Sigmoid colon (tissue), 6 donors: ENCODE measurements at regions not wholly inside any gene's neighbourhood (a gene's known extent, or its start where the extent isn't known, plus 50 kb on each side); places are given as distances from the start of the nearest gene placed in this dataset.

Source experiments
- DNase-seq: peaks from one replicate; pipeline ENCODE4 v3.0.0-alpha.2; 2019
- H3K27ac ChIP-seq, 4 donors: fragments of 200-600 bp; sonication (generic); one replicate each; pipeline ENCODE4 v1.5.1; 2016 to 2019; ENCODE audit warnings: mild to moderate bottlenecking in 1 of 4
- H3K27me3 ChIP-seq, 3 donors: fragments of 200-600 bp; sonication (generic); one replicate each; pipeline ENCODE4 v1.5.1; 2019; ENCODE audit warnings: mild to moderate bottlenecking in 1 of 3
- H3K36me3 ChIP-seq, 4 donors: fragments of 200-600 bp; sonication (generic); one replicate each; pipeline ENCODE4 v1.5.1; 2016 to 2019
- H3K4me1 ChIP-seq, 4 donors: fragments of 200-600 bp; sonication (generic); one replicate each; pipeline ENCODE4 v1.5.1; 2017 to 2019
- H3K4me3 ChIP-seq, 4 donors: fragments of 200-600 bp; sonication (generic); one replicate each; pipeline ENCODE4 v1.5.1; 2017 to 2019; ENCODE audit warnings: mild to moderate bottlenecking in 2 of 4, moderate library complexity in 1 of 4
- H3K9me3 ChIP-seq, 4 donors: fragments of 200-600 bp in 3 of 4; sonication (generic) in 3 of 4; one replicate each; pipeline versions ENCODE4 v1.5.1 to v1.6.1; 2013 to 2019
- EP300 ChIP-seq, 4 donors: sonication (generic); formaldehyde crosslinking; IDR thresholded peaks; one replicate each; pipeline ENCODE4 v1.6.1; 2017; ENCODE audit warnings: antibody characterized with exemption in 4 of 4
- POLR2A ChIP-seq, 2 donors: fragments of 450-650 bp; IDR thresholded peaks; one replicate each; pipeline ENCODE4 v1.6.1; 2016; ENCODE audit warnings: antibody characterized with exemption in 2 of 2, mild to moderate bottlenecking in 2 of 2, moderate library complexity in 2 of 2
- POLR2AphosphoS5 ChIP-seq, 4 donors: sonication (generic); formaldehyde crosslinking; IDR thresholded peaks; one replicate each; pipeline ENCODE4 v1.6.1; 2017; ENCODE audit warnings: antibody characterized with exemption in 4 of 4
- WGBS, 2 donors: extraction: QIAGEN DNeasy Blood & Tissue Kit; methylation state at CpG; one replicate each; pipeline ENCODE4 v1.1.7; 2013; 5-methylcytosine and 5-hydroxymethylcytosine counted together
- intact Hi-C: fragments of 100-400 bp; cut with DNase I; formaldehyde crosslinking; loops from one replicate; pipeline ENCODE4 v1.15.1; 2023
- TF ChIP-seq, protein P1 (sequence below), 4 experiments: fragments of 450-650 bp in 3 of 4; fragments of 200-600 bp in 1 of 4; IDR thresholded peaks; one replicate each; pipeline ENCODE4 v1.5.1; 2016 to 2019; ENCODE audit warnings: antibody characterized with exemption in 4 of 4, mild to moderate bottlenecking in 3 of 4, moderate library complexity in 2 of 4
- donor health status: healthy with polysubstance abuse.
- donor health status: healthy.

DNA sequence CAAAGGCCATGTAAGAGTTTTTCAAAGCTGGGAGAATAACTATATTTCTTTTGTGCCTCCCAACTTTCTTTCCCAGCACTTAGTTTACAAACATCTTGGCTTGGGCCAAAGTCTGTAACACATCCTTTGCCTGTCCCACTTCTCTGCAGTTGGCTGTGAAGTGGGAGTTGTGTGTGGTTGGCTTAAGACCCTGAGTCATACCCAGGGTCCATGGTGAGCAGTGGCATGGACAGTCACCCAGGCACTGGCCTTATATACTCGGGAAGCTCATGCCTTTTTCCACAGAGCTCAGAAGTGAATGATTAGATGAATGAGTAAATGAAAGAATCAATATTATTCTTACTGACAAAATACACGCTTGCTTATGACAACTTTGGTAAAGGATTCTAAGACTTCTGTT is 231.4 kb downstream of the BLID start:
- TF ChIP-seq EP300 (IDR thresholded peaks at IDR 0.05) (no peak), POLR2AphosphoS5 (IDR thresholded peaks at IDR 0.05) (no peak), POLR2A (IDR thresholded peaks at IDR 0.05) (no peak)
- TF ChIP-seq, protein P1, sequence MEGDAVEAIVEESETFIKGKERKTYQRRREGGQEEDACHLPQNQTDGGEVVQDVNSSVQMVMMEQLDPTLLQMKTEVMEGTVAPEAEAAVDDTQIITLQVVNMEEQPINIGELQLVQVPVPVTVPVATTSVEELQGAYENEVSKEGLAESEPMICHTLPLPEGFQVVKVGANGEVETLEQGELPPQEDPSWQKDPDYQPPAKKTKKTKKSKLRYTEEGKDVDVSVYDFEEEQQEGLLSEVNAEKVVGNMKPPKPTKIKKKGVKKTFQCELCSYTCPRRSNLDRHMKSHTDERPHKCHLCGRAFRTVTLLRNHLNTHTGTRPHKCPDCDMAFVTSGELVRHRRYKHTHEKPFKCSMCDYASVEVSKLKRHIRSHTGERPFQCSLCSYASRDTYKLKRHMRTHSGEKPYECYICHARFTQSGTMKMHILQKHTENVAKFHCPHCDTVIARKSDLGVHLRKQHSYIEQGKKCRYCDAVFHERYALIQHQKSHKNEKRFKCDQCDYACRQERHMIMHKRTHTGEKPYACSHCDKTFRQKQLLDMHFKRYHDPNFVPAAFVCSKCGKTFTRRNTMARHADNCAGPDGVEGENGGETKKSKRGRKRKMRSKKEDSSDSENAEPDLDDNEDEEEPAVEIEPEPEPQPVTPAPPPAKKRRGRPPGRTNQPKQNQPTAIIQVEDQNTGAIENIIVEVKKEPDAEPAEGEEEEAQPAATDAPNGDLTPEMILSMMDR (IDR thresholded peaks at IDR 0.05): no peak
- DNase-seq: no peak
- H3K4me1 ChIP-seq: peaks cover 0 to 15% (median 11%) of the 10 kb centered on the region in 4 donors
- no peaks in the 10 kb centered on the region for H3K9me3 ChIP-seq
- H3K27ac ChIP-seq: no peak overlapping the region
- no peaks in the 10 kb centered on the region for H3K36me3 ChIP-seq
- H3K27me3 ChIP-seq: no peaks in the 10 kb centered on the region
- intact Hi-C loops: loop anchor here (10.0 kb wide), 1 partner anchor 320 kb away; no protein-coding TSS in a partner anchor
- WGBS, 2 donors: 67 to 83% methylated on average over 2 of the region's 2 CpGs
- H3K4me3 ChIP-seq: no peak overlapping the region

DNA sequence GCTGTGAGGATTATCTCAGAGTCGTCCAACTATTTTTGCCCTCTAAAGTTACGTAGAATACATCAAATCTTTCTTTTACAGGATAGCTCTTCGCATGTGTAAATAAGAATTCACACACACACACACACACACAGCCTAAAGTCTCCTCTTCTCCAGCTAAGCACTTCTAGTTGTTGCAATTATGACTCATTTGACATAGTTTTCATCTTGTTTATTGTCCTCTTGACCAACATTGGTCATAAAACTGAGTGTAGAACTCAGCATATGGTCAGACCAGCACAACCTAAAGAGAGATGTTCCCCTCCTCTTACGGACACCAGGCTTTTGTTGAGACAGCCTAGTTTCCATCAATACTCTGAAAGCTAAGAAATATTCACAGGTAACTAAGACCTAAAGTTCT is 234.2 kb downstream of the BLID start:
- no peak for DNase-seq
- TF ChIP-seq EP300 (IDR thresholded peaks at IDR 0.05) (no peak), POLR2AphosphoS5 (IDR thresholded peaks at IDR 0.05) (no peak), POLR2A (IDR thresholded peaks at IDR 0.05) (no peak)
- TF ChIP-seq, protein P1 (IDR thresholded peaks at IDR 0.05): no peak
- 81 to 83% methylated on average over 4 of the region's 4 CpGs for WGBS, 2 donors

DNA sequence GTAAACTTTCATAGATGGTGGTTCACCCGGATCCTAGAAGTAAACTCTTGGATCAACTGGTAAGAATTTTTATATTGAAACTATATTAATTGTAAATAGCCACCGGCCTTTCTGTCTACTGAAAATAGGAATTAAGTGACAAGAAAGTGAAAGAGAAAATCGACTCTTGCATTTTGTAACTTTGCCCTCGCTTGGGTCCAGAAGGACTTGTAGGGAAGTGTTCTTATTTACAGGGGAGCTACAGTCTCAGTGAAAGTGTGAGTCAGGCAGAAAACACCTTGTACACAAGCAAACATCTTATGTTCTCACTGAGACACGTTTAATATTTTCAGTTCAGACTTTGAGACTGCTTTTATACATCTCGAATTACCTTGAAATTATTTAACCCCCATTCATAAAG is 238.9 kb downstream of the BLID start:
- Histone ChIP-seq H3K4me1 (no peaks in the 10 kb centered on the region), H3K4me3 (no peak overlapping the region), H3K36me3 (no peaks in the 10 kb centered on the region), H3K27ac (no peak overlapping the region), H3K9me3 (no peaks in the 10 kb centered on the region), H3K27me3 (no peaks in the 10 kb centered on the region)
- 75 to 82% methylated on average over 6 of the region's 6 CpGs for WGBS, 2 donors
- TF ChIP-seq POLR2A (IDR thresholded peaks at IDR 0.05) (no peak), POLR2AphosphoS5 (IDR thresholded peaks at IDR 0.05) (no peak), EP300 (IDR thresholded peaks at IDR 0.05) (no peak)
- TF ChIP-seq, protein P1 (IDR thresholded peaks at IDR 0.05): no peak
- DNase-seq: no peak
- intact Hi-C loops: no loop called here

More for the DNA sequence above, 234.2 kb downstream of the BLID start:
- peaks cover 0 to 14% (median 10%) of the 10 kb centered on the region in 4 donors for H3K4me1 ChIP-seq
- intact Hi-C loops: loop anchor here (10.0 kb wide), 1 partner anchor 323 kb away; no protein-coding TSS in a partner anchor
- no peaks in the 10 kb centered on the region for H3K27me3 ChIP-seq
- H3K36me3 ChIP-seq: no peaks in the 10 kb centered on the region
- no peak overlapping the region for H3K27ac ChIP-seq
- H3K4me3 ChIP-seq: no peak overlapping the region
- no peaks in the 10 kb centered on the region for H3K9me3 ChIP-seq

DNA sequence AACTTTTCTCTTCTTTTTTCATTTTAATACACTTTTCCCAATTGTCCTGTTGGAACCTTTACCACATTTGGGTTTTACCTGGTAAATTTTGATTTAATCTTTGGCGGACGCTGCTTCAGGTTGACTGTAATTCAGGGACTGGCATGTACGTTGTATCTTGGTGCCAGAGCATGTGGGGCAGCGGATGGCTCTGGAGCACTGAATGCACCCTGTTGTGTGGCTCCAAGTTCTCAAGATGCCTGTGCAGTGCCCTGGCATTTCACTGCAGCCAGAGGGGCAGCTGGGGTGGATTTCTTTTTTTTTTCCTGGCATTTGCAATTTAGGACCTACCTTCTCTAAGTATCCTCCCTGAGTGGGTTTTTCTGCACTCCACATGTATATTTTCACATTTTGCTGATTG is 242.2 kb downstream of the BLID start:
- TF ChIP-seq, protein P1 (IDR thresholded peaks at IDR 0.05): no peak
- TF ChIP-seq POLR2A (IDR thresholded peaks at IDR 0.05): no peak
- no peak for TF ChIP-seq POLR2AphosphoS5 (IDR thresholded peaks at IDR 0.05)
- no peak for TF ChIP-seq EP300 (IDR thresholded peaks at IDR 0.05)
- H3K4me3 ChIP-seq: no peak overlapping the region
- WGBS, 2 donors: 89 to 94% methylated on average over 4 of the region's 4 CpGs
- no peak for DNase-seq
- no peaks in the 10 kb centered on the region for H3K36me3 ChIP-seq
- intact Hi-C loops: no loop called here
- no peaks in the 10 kb centered on the region for H3K27me3 ChIP-seq
- peaks cover 0 to 18% (median 12%) of the 10 kb centered on the region in 4 donors for H3K4me1 ChIP-seq
- H3K9me3 ChIP-seq: no peaks in the 10 kb centered on the region
- H3K27ac ChIP-seq: no peak overlapping the region

DNA sequence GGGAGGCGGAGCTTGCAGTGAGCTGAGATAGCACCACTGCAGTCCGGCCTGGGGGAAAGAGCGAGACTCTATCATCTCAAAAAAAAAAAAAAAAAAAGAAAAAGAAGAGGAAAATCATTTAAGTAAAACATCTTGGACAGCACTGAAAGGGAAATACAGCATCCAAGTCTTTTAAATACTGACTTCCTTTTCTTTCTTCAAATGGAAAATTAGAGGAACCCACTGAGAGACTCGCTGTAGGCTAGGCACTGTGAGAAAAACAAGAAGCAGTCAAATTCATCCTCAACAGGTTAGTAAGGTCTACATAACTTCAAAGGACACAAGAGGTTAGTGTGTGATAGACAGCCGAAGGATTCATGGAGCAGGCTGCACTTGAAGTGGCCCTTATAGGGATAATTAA is 243.7 kb downstream of the BLID start:
- WGBS, 2 donors: 86 to 88% methylated on average over 5 of the region's 5 CpGs
- intact Hi-C loops: no loop called here
- Histone ChIP-seq H3K27ac (no peak overlapping the region), H3K4me3 (no peak overlapping the region), H3K27me3 (no peaks in the 10 kb centered on the region), H3K4me1 (peaks cover 0 to 18% (median 12%) of the 10 kb centered on the region in 4 donors), H3K36me3 (no peaks in the 10 kb centered on the region), H3K9me3 (no peaks in the 10 kb centered on the region)
- TF ChIP-seq EP300 (IDR thresholded peaks at IDR 0.05) (no peak), POLR2AphosphoS5 (IDR thresholded peaks at IDR 0.05) (no peak), POLR2A (IDR thresholded peaks at IDR 0.05) (no peak)
- TF ChIP-seq, protein P1 (IDR thresholded peaks at IDR 0.05): no peak
- no peak for DNase-seq
